GM12875 (cell line): ENCODE measurements at regions not wholly inside any gene's neighbourhood (a gene's known extent, or its start where the extent isn't known, plus 50 kb on each side); places are given as distances from the start of the nearest gene placed in this dataset.
"Not testable (repeated sequence)": the region's sequence is repeated elsewhere in the genome, so short reads cannot be mapped to it uniquely, and the experiment has no call there.

Experiments
- H3K4me3 ChIP-seq: one replicate; pipeline ENCODE4 v1.5.1; 2011; ENCODE audit warnings: low read depth, low read length, control low read depth
- CTCF ChIP-seq: IDR thresholded peaks from 2 replicates; pipeline ENCODE4 v1.5.1; 2011; ENCODE audit warnings: low read depth, mild to moderate bottlenecking, control low read depth, inconsistent platforms, low read length, moderate library complexity, borderline replicate concordance; ENCODE audit not compliant: insufficient read depth

- TF ChIP-seq CTCF, result no peak
- no peak overlapping the region for H3K4me3 ChIP-seq
Observed at GRCh38 chr7:67896721-67897120, 900.1 kb downstream of the TYW1 start.

GRCh38 chr7:67900456-67900855 lies 903.8 kb downstream of the TYW1 start:
- H3K4me3 ChIP-seq, result no peak overlapping the region
- TF ChIP-seq CTCF, result no peak

- no peak overlapping the region for H3K4me3 ChIP-seq
- no peak for TF ChIP-seq CTCF
Observed at GRCh38 chr7:67901808-67902480, 905.3 kb downstream of the TYW1 start.

GRCh38 chr7:67907792-67908191 lies 911.2 kb downstream of the TYW1 start:
- H3K4me3 ChIP-seq, result no peak overlapping the region
- TF ChIP-seq CTCF, result no peak

GRCh38 chr7:67912437-67912836 lies 915.8 kb downstream of the TYW1 start:
- no peak for TF ChIP-seq CTCF

GRCh38 chr7:67913604-67914003 lies 917.0 kb downstream of the TYW1 start:
- H3K4me3 ChIP-seq, result no peak overlapping the region
- TF ChIP-seq CTCF, result no peak

More at GRCh38 chr7:67912437-67912836, 915.8 kb downstream of the TYW1 start:
- no peak overlapping the region for H3K4me3 ChIP-seq

GRCh38 chr7:67916111-67916510 lies 919.5 kb downstream of the TYW1 start:
- H3K4me3 ChIP-seq, result not testable (repeated sequence)
